GM20000 (cell line): ENCODE measurements at regions not wholly inside any gene's neighbourhood (a gene's known extent, or its start where the extent isn't known, plus 50 kb on each side); places are given as distances from the start of the nearest gene placed in this dataset.

Source experiments
- DNase-seq: peaks from one replicate; pipeline ENCODE4 v3.0.0; 2012; ENCODE audit warnings: low spot score
- CTCF ChIP-seq: IDR thresholded peaks from 2 replicates; pipeline ENCODE4 v1.5.1; 2012; ENCODE audit warnings: mild to moderate bottlenecking, control low read depth; ENCODE audit errors: extremely low read depth, missing control alignments

GRCh38 chr1:239764546-239764945 is 327.1 kb upstream of the FMN2 start:
- no peak for DNase-seq
- no peak for TF ChIP-seq CTCF

GRCh38 chr1:239765163-239765562 is 326.5 kb upstream of the FMN2 start:
- no peak for TF ChIP-seq CTCF
- DNase-seq = no peak

GRCh38 chr1:239771550-239771949 is 320.1 kb upstream of the FMN2 start:
- TF ChIP-seq CTCF = no peak
- no peak for DNase-seq

GRCh38 chr1:239772446-239772845 is 319.2 kb upstream of the FMN2 start:
- DNase-seq = no peak
- no peak for TF ChIP-seq CTCF

- no peak for DNase-seq
- no peak for TF ChIP-seq CTCF
Measured at GRCh38 chr1:239775466-239775865, 316.2 kb upstream of the FMN2 start.

- no peak for TF ChIP-seq CTCF
- DNase-seq = no peak
Measured at GRCh38 chr1:239778208-239778813, 313.4 kb upstream of the FMN2 start.

GRCh38 chr1:239779962-239780361 is 311.7 kb upstream of the FMN2 start:
- DNase-seq = no peak
- no peak for TF ChIP-seq CTCF

- no peak for TF ChIP-seq CTCF
- DNase-seq = no peak
Measured at GRCh38 chr1:239784896-239785295, 306.8 kb upstream of the FMN2 start.
